NCI-H1048 (cell line): ENCODE measurements at regions not wholly inside any gene's neighbourhood (a gene's known extent, or its start where the extent isn't known, plus 50 kb on each side); places are given as distances from the start of the nearest gene placed in this dataset.

Source experiments
- DNase-seq: peaks from one replicate; lab custom pipeline; 2025; lab: John Stamatoyannopoulos, UW

GRCh38 chr6:154561750-154562149 is 51.3 kb upstream of the CNKSR3 start:
- DNase-seq: no peak

DNA sequence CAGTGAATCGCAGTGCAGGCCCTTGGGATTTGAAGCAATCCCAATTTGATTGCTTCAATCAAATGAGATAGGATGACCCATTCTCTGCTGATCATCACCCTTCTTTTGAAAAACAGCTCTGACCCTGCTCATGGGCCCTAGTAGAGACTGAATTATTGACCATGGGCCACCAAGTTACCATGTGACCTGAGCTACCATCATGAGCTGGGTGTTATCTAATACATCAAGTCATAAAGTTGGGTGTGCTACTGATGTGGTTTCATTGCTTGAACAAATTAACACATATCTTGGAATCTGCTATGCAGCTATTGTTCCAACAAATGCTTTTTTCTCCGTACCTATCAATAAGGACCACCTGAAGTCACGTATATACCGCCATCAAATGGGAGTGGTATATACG is 54.8 kb upstream of the CNKSR3 start:
- DNase-seq: no peak

DNA sequence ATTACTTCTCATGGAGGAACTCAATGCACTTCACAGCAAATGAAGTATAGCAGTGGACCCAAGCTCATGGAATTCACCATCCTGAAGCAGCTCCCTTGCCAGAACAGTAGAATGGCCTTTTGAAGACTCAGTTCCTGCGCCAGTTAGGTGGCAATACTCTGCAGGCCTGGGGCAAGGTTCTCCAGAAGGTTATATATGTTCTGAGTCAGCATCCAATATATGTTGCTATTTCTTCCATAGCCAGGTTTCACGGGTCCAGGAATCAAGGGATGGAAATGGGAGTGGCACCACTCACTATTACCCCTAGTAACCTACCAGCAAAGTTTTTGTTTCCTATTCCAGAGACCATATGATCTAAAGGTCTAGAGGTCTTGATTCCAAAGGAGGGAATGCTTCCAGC is 56.4 kb upstream of the CNKSR3 start:
- no peak for DNase-seq

DNA sequence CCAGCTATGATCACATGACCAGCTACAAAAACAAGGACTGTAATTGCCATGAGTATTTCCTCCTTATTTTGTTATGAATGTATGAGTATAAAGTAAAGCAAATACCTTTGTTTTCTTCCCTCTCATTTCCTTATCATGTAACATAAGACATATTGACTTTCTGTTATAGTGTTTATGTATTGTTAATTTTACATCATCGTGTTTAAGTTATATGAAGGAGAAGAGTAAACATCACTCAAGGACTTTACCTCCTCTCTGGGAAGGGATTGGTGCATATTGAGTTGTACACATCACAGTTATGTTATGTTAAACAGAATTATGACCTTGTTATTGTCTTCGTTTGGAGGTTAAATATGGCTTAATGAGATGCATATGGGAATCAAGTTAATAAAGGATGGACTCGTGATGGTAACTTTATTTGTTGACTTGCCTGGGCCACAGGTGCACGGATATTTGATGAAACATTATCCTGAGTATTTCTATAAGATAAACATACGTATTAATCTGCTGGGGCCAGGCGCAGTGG is 57.3 kb upstream of the CNKSR3 start:
- no peak for DNase-seq

DNA sequence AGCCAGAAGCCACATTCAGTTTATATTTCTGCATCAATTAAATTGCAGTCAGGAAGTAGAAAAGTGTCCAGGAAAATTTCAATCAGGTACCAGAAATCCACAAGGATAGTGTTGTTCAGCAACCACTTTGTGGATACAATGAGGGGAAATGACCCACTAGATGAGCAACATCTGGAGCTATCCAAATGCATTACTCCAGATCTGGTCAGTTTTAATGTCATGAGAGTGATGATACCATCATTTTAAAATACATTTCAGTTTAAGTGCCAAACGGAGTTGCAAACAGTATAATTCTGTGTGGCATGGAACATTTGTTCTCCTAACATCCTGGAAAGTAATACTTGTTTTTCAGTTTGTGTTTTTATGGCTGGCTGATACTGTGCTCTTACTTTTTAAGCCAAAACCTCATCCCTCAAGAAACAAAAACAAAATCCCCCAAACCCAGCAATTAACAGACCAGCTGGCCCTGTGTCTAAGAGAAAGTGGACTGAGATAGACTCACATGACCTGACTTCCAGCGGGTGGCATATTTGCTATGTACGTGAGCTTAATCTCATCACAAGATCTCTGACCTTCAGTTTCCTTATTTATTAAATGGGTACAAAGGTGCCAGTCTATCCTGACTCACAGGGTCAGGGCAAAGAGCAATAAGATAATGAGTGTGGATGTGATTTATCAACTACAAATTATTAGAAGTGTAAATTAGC is 58.8 kb upstream of the CNKSR3 start:
- no peak for DNase-seq

DNA sequence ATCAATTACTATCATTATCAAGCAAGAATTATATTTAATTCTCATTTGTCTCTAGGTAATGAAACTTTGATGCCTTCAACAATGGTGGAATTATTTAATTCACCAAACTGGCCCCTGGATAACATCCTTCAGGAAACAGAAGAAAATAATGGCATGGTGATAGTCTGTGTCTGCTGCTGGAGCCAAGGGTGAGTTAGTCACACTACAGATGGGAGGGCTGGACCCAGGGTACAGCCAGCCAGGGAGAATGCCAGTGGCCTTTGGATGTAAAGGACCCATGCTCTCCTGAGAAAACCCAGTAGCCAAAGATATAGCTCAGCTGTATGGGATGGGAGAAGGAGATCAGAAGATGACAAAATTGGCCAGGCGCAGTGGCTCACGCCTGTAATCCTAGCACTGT is 60.0 kb upstream of the CNKSR3 start:
- DNase-seq: no peak

DNA sequence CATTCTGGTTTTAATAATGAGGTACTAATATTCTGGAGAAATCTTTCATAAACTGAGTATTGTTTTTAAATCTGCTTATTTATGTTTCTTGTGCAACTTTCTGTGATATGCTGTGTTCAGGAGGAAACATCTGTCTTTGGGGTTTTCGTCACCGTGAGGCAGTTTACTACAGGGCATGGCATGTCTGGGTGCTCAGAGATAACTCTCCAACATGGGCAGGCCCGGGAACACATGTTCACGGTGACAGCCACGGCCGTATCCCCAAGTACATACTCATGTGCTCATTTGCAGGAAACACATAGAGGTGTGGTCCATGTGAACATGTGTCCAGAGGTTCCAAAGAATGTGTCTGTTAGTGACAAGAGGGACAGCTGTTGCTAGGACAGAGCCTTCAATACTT is 62.1 kb upstream of the CNKSR3 start:
- DNase-seq: no peak

DNA sequence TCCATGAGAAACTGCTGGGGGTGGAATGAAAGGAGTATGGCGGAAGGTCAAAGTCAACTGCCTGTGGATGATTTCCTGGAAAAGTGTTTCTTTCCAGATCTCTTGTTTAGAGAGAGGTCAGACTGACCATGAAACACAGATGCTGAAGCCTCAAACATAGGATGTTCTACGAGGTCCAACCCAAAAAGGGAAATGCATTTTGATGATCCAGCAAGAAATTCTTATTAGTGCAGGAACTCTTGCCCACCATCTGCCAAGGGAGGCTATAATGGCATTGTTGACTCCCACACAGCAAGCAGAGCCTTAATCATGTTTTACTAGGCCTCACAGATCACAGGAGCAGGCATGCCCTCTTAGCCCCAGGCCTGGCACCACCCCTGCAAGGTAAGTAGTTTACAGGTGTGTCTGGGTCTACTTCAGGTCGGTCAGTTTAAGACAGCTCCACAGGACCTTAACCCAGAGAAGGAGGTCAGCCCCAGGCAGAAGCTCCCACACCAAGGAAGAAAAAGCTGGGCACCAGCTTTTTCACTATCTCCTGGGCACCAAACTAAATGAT is 67.6 kb upstream of the CNKSR3 start:
- DNase-seq: no peak

DNA sequence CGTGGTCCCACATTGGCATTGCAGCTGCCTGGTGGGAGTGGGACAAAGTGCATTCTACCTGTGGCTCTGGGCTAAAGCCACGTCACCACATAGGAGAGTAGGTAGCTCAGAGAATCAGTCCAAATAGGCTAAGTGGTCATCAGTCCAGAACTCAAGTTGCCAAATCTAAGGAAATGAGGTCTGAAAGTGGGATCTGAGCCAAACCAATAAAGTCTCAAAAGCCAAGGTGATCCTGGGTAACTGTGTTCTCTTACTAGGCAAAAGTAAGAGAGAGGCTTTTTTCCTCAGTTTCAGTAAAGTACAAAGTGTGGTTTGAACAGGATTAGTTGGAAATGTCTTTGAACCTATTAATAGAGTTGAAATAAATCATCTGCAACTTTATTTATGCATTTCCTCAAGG is 68.6 kb upstream of the CNKSR3 start:
- no peak for DNase-seq

- DNase-seq: no peak
Measured at GRCh38 chr6:154579485-154579884, 69.0 kb upstream of the CNKSR3 start.

GRCh38 chr6:154580397-154581135 is 70.1 kb upstream of the CNKSR3 start:
- DNase-seq: no peak

GRCh38 chr6:154582696-154583095 is 72.2 kb upstream of the CNKSR3 start:
- no peak for DNase-seq

DNA sequence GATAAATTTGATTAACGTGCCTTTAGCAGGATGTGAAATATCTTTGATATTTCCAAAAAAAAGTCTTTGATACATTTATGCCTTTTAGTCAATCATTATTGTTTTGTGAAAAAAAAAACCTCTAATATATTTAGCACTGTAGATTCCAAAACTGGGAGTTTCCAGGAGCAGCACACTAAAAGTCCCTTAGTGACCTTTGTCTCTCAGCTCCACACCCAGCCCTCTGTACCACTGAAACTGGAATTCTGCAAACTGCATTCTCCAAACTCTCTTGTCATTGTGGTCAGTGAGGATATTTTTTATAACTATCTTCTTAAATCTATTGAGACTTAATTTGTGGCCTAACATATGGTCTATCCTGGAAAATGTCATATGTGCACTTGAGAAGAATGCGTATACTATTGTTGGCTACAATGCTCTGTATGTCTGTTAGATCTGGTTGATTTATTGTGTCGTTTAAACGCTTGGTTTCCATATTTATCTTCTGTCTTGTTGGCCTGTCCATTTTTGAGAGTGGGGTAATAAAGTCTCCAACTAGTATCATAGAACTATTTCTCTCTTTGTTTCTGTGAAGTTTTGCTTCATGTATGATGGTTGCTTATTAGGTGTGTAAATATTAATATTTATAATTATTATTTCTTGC is 73.2 kb upstream of the CNKSR3 start:
- DNase-seq: no peak

- DNase-seq: no peak
Measured at GRCh38 chr6:154590756-154591155, 80.3 kb upstream of the CNKSR3 start.

- no peak for DNase-seq
Measured at GRCh38 chr6:154591234-154591633, 80.7 kb upstream of the CNKSR3 start.

DNA sequence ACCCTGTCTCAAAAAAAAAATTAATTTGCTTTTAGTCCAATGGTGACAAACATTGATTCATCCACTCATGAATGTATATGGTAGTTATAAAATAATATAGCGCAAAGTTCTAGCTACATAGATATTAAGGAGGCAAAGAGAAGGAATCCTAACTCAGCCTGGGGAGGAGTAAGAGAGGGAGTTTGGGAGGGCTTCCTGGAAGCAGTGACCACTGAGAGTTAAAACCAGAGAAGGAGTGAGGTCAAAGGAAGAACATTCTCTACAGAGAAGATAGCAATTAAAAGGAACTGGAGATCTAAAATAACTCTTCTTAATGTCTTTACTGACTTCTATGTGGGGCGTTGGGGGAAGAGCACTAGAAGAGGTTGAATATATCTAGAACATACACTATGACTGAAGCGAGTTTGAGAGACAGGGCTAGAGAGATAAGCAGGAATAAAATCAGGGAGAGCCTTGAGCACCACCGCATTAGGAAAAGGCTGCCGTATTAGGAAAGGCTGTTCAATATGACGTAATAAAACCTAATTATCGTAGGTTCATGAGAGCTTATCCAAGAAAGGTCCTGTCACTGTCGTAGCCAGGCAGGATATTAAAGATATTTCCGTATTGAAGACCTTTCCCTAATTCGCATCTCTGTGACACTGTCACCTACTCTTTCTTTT is 81.8 kb upstream of the CNKSR3 start:
- no peak for DNase-seq

- no peak for DNase-seq
Measured at GRCh38 chr6:154593122-154593521, 82.6 kb upstream of the CNKSR3 start.

DNA sequence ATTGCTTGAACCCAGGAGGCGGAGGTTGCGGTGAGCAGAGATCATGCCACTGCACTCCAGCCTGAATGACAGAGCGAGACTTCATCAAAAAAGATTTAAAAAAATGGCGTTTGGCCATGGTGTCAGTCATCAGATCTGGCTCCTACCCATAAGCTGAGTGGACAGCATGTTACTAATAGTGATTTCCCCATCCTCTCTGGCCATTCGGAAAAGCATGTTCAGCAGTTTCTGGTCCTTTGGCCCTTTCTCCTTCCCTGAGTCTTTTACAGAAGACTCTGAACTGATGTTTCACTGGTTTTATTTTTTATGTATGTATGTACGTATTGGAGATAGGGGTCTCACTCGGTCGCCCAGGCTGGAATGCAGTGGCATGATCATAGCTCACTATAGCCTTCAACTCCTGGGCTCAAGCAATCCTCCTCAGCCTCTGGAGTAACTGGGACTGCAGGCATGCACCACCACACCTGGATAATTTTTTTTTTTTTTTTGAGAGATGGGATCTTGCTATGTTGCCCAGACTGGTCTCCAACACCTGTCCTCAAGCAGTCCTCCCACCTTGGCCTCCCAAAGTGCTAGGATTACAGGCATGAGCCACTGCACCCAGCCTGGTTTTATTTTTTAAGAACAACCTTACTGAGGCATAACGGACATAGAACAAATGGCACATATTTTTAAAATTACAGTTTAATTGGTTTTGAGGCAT is 84.2 kb upstream of the CNKSR3 start:
- no peak for DNase-seq

DNA sequence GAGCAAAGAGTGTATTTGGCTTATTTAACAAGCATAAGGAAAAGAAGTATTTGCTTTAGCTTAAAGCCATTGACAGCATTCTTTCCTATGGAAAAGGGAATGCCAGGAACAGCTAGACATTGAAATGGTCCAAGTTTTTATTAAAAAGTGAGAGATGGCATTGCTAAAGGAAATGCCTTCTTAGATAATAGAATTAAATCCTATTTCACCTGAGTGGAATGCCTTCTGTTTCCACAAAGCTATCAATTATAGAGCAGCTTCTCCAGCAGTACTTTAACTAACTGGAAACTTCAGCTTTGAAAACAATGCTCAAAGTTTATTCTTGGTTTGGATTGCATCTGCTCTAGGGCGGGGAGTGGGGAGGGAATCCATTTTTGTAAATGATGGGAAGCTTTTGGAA is 85.1 kb upstream of the CNKSR3 start:
- DNase-seq: no peak

- no peak for DNase-seq
Measured at GRCh38 chr6:154596009-154596408, 85.5 kb upstream of the CNKSR3 start.

GRCh38 chr6:154596701-154597100 is 86.2 kb upstream of the CNKSR3 start:
- no peak for DNase-seq

DNA sequence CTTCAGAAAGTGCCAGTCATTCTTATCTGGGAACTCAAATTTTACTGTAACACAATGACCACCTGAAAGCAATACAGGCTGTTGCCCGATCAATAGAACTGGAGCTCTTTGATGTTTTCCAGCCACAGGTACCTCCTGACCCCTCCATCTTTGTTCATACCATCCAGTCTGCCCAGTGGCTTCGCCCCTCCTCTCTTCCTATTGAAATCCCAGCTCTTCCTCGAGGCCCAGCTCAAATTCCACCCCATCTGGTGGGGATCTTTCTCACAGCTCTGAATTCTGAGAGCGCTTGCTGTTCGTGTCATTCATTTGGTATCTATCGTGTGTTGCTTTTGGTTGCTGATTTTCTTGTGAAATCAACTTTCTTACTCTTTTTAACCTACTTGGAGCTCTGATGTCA is 87.9 kb upstream of the CNKSR3 start:
- no peak for DNase-seq
